Breast epithelium (tissue), 4 donors: ENCODE measurements at regions not wholly inside any gene's neighbourhood (a gene's known extent, or its start where the extent isn't known, plus 50 kb on each side); places are given as distances from the start of the nearest gene placed in this dataset.
A peak's percentile ranks its signal among the peaks of the same experiment; 100 is the strongest.

Experiments used
- DNase-seq, 2 donors: peaks; one replicate each; pipeline ENCODE4 v3.0.0-alpha.2; 2019; ENCODE audit warnings: low spot score in 2 of 2
- H3K27ac ChIP-seq, 2 donors: fragments of 200-600 bp; sonication (generic) in 1 of 2; one replicate each; pipeline ENCODE4 v1.5.1; 2016 to 2019; ENCODE audit warnings: mild to moderate bottlenecking in 1 of 2
- H3K27me3 ChIP-seq, 2 donors: fragments of 200-600 bp; sonication (generic) in 1 of 2; one replicate each; pipeline versions ENCODE4 v1.5.1 to v1.6.0; 2017 to 2019; ENCODE audit warnings: control low read depth in 1 of 2, mild to moderate bottlenecking in 1 of 2
- H3K36me3 ChIP-seq: fragments of 200-600 bp; one replicate; pipeline ENCODE4 v1.5.1; 2019
- H3K4me1 ChIP-seq, 2 donors: fragments of 200-600 bp; sonication (generic); one replicate each; pipeline ENCODE4 v1.5.1; 2016 to 2019; ENCODE audit warnings: control low read depth in 1 of 2
- H3K4me3 ChIP-seq, 3 donors: fragments of 200-600 bp; sonication (generic); 1 replicate in 2 of 3; 2 replicates in 1 of 3; pipeline ENCODE4 v1.5.1; 2016 to 2019; ENCODE audit warnings: mild to moderate bottlenecking in 3 of 3, moderate library complexity in 2 of 3
- H3K9me3 ChIP-seq, 2 donors: fragments of 200-600 bp; sonication (generic) in 1 of 2; one replicate each; pipeline ENCODE4 v1.5.1; 2016 to 2019; ENCODE audit warnings: control low read depth in 1 of 2
- CTCF ChIP-seq, 3 donors: fragments of 450-650 bp; IDR thresholded peaks; one replicate each; pipeline ENCODE4 v1.5.1; 2016 to 2017; ENCODE audit warnings: antibody characterized with exemption in 3 of 3, mild to moderate bottlenecking in 3 of 3, moderate library complexity in 3 of 3
- POLR2A ChIP-seq: fragments of 450-650 bp; IDR thresholded peaks from one replicate; pipeline ENCODE4 v1.6.1; 2016; ENCODE audit warnings: antibody characterized with exemption, mild to moderate bottlenecking, moderate library complexity
- POLR2AphosphoS5 ChIP-seq, 3 donors: sonication (generic); formaldehyde crosslinking; IDR thresholded peaks; one replicate each; pipeline ENCODE4 v1.6.1; 2017; ENCODE audit warnings: antibody characterized with exemption in 3 of 3
- intact Hi-C: fragments of 100-400 bp; cut with DNase I; formaldehyde crosslinking; loops from one replicate; pipeline ENCODE4 v1.15.1; 2023; ENCODE audit warnings: low total_unique reads

DNA sequence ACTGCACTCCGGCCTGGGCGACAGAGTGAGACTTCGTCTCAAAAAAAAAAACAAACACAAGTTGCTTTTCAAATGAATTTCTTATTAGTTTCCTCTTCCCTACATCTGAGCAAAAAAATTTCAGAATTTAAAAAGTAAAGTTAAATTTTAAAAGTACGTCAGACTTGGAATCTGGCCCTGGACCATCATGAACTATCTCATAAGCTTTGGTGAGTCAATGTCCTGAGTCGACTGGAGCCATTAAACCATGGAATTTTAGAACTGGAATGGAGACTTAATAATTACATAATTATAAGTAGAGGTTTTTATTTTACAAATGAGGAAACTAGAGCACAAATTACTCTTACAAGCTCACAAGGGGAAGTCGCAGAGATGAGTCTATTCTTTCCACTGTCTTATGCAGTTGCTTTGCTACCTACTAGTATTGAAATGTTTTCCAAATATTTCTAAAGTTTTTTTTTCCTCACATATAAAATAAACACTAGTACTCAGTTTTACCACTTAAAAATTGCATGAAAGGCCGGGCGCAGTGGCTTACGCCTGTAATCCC is 98.0 kb upstream of the ZNF608 start:
- no peaks in the 10 kb centered on the region for H3K27me3 ChIP-seq
- TF ChIP-seq POLR2AphosphoS5 (IDR thresholded peaks at IDR 0.05): no peak
- no peak for TF ChIP-seq POLR2A
- no peak for TF ChIP-seq CTCF (IDR thresholded peaks at IDR 0.05)

GRCh38 chr5:124847907-124848306 is 101.5 kb upstream of the ZNF608 start:
- no peak overlapping the region for H3K4me3 ChIP-seq
- H3K4me1 ChIP-seq: no peaks in the 10 kb centered on the region
- no peak for DNase-seq
- no peak overlapping the region for H3K27ac ChIP-seq
- no peaks in the 10 kb centered on the region for H3K9me3 ChIP-seq
- no peak for TF ChIP-seq CTCF (IDR thresholded peaks at IDR 0.05)
- no peak for TF ChIP-seq POLR2A
- no peak for TF ChIP-seq POLR2AphosphoS5 (IDR thresholded peaks at IDR 0.05)
- no peaks in the 10 kb centered on the region for H3K27me3 ChIP-seq
- no peaks in the 10 kb centered on the region for H3K36me3 ChIP-seq
- intact Hi-C loops: no loop called here

More for the DNA sequence above, 98.0 kb upstream of the ZNF608 start:
- intact Hi-C loops: no loop called here
- peaks cover 0 to 5% of the 10 kb centered on the region in 2 donors for H3K4me1 ChIP-seq
- no peak for DNase-seq
- no peak overlapping the region for H3K27ac ChIP-seq
- no peaks in the 10 kb centered on the region for H3K9me3 ChIP-seq
- no peaks in the 10 kb centered on the region for H3K36me3 ChIP-seq
- no peak overlapping the region for H3K4me3 ChIP-seq

GRCh38 chr5:124849774-124850173 is 103.3 kb upstream of the ZNF608 start:
- no peak for DNase-seq
- Histone ChIP-seq H3K4me1 (no peaks in the 10 kb centered on the region), H3K36me3 (no peaks in the 10 kb centered on the region), H3K27ac (no peak overlapping the region), H3K27me3 (no peaks in the 10 kb centered on the region), H3K4me3 (no peak overlapping the region), H3K9me3 (no peaks in the 10 kb centered on the region)
- intact Hi-C loops: no loop called here
- no peak for TF ChIP-seq POLR2A
- no peak for TF ChIP-seq POLR2AphosphoS5 (IDR thresholded peaks at IDR 0.05)
- no peak for TF ChIP-seq CTCF (IDR thresholded peaks at IDR 0.05)

GRCh38 chr5:124856726-124857125 is 110.3 kb upstream of the ZNF608 start:
- H3K9me3 ChIP-seq: no peaks in the 10 kb centered on the region
- no peak overlapping the region for H3K27ac ChIP-seq
- TF ChIP-seq POLR2A (no peak), POLR2AphosphoS5 (IDR thresholded peaks at IDR 0.05) (no peak), CTCF (IDR thresholded peaks at IDR 0.05) (no peak)
- intact Hi-C loops: no loop called here
- no peak for DNase-seq
- no peaks in the 10 kb centered on the region for H3K36me3 ChIP-seq
- H3K4me3 ChIP-seq: no peak overlapping the region
- no peaks in the 10 kb centered on the region for H3K4me1 ChIP-seq
- H3K27me3 ChIP-seq: no peaks in the 10 kb centered on the region

DNA sequence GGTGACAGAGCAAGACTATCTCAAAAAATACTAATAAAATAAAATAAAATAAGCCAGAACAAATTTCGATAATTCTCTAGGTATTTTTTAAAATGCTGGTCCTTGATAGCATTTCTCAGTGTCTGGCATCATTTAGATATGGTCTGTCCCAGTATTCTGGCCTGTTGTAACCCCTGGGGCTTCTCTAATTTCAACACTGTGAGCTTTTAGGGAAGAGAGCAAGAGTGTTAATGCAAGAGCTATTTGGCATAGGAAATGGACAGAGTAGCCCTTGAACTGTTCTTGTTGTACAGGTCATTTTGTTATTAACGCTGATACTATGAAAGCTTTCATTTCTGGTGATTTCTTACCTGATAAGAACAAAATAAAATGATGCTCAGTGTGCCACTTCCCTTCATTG is 112.2 kb upstream of the ZNF608 start:
- no peak overlapping the region for H3K27ac ChIP-seq
- no peaks in the 10 kb centered on the region for H3K27me3 ChIP-seq
- intact Hi-C loops: no loop called here
- H3K4me3 ChIP-seq: peak overlapping the region in 1 of 3 donors; percentile 8
- H3K4me1 ChIP-seq: no peaks in the 10 kb centered on the region
- no peak for DNase-seq
- H3K36me3 ChIP-seq: no peaks in the 10 kb centered on the region
- TF ChIP-seq POLR2AphosphoS5 (IDR thresholded peaks at IDR 0.05) (no peak), POLR2A (no peak), CTCF (IDR thresholded peaks at IDR 0.05) (no peak)
- H3K9me3 ChIP-seq: no peaks in the 10 kb centered on the region
